Activated CD8-positive, alpha-beta memory T cell treated with anti-CD3 and anti-CD28 coated beads, Interleukin-2, amount 50 U/mL, for 24 hours (primary cell): ENCODE measurements at regions not wholly inside any gene's neighbourhood (a gene's known extent, or its start where the extent isn't known, plus 50 kb on each side); places are given as distances from the start of the nearest gene placed in this dataset.

ENCODE experiments used
- DNase-seq: peaks from one replicate; pipeline ENCODE4 v3.0.0-alpha.2; 2020; ENCODE audit errors: extremely low read depth

GRCh38 chr2:145029081-145029480 is 509.2 kb upstream of the ZEB2 start:
- no peak for DNase-seq

GRCh38 chr2:145028101-145028920 is 508.4 kb upstream of the ZEB2 start:
- no peak for DNase-seq

DNA sequence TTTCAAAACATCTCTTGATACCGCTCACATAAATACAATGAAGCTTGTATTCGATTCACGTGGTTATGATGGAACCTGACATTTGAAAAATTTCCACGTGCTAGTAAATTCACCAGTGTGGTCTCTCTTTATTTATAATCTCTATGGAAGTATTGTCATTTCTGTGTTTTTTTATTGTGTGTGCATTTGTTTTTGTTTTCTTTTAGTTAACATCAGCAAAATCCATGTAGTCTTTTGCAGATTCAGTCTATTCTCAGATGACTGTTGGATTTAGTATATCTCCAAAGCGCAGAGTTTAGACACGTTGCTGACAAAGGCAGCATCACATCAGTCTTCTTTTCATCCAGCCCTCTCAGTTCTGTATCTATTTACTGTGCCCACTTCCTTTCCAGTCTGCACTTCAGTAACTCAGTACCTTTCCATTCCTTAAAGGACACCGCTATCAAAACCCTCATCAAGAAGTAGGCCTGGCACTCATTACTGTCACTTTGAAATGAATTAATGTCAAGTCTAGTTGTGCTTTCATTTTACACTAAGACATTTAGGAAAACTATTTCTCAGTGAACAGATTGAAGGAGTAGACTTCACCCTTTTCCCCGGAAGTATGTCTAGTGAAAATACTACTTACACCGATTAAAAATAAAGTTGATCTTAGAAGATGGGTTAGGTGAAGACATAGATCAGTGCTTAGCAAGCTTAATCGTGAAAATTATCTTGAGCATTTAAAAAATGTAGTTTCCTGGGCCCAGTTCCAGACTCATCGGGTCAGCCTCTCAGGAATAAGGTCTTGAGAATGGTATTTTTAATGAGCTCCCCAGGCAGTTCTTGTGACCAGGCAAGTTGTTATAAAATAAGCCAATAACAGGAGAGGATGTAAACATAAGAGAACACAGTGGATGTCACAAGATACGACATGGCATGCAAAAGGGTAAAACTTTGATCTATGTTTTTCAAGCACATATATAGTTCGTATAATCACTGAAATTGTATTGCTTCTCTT is 506.8 kb upstream of the ZEB2 start:
- DNase-seq, result no peak

DNA sequence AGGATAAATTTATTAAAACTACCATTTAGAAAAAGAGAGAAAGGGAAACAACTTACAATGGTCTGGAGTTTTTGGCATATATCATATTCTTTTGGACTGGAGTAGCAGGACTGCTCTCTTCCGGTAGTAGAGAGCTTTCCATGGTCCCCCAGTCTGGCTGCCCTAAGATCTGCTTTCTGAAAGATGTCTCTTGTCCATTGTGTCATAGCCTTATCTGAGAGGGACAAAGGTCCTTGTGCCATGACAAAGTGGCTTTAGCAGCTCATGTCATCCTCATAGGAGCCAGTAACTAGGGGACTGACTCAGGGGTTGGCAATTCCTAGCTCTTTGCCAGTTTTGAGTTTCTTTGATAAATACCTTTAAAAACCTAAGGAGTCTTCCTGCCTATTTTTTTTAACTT is 505.5 kb upstream of the ZEB2 start:
- no peak for DNase-seq

- no peak for DNase-seq
Observed at GRCh38 chr2:145023334-145023934, 503.5 kb upstream of the ZEB2 start.

- no peak for DNase-seq
Observed at GRCh38 chr2:145022666-145023333, 502.9 kb upstream of the ZEB2 start.

DNA sequence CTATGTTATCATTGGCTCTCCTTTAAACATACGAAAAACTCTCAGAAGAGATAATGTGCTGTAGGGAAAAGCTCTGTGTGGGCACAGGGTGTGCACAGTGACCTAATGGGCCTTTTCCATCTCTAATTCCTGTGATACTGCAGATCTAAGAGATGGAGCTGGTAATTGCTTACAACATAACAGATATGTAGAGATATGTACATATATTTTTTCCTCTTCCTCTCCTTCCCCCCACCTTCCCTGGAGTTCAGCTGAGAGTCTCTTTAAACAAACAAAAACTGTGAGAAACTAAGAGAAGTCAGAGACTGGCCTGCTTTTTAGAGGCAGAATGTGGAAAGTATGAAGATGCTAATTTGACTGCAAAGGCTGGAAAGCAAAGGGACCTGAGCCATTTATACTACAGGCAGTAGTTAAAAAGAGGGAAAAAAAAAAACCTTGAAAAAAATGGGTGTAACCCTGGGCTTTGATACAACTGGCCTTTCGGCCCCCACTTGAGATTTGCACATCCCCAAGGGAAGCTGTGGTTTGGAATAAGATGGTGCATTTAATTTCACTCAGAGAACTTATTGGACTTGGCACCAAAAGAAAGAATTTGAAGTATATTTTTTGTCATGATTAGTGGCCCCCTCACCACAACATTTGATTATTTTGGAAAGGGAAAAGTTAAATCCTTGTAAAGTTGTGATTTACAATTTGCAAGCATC is 502.2 kb upstream of the ZEB2 start:
- DNase-seq, result no peak

GRCh38 chr2:145020694-145021093 is 500.8 kb upstream of the ZEB2 start:
- DNase-seq, result no peak

- no peak for DNase-seq
Observed at GRCh38 chr2:145020139-145020538, 500.2 kb upstream of the ZEB2 start.

DNA sequence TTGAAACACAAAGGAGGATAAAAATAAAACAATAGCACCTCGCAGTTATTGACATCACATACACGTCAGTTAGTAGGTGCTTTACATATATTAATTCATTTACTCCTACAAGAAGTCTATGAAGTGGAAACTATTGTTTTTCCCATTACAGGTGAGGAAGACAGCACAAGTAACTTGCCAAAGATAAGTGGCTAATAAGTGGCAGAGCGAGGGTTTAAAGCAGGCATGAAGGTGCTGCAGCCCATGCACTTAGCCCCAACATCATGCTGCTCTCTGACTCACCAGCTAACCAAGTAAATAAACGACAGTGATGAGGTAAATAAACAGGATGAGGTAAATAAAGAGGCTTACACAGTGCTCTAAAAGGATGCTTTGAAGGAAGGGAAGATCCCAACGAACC is 498.6 kb upstream of the ZEB2 start:
- no peak for DNase-seq

DNA sequence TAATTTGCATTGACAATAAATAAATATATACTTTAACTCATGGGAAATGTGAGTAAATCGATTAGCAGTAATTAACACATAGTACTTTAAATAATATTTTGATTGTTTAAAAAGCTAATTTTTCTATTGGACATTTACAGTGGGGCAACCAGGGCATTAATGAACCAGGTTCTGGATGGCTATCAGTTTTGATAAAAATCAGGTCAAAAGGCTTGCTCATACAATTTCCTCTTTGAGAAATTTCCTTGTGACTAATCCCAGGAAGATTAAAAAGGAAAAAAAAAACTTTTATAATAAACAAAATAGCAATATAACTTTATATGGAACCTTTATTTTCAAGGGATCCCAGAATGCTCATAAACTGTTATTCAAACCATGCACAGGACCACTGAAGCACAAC is 497.2 kb upstream of the ZEB2 start:
- no peak for DNase-seq

GRCh38 chr2:145016711-145017110 is 496.8 kb upstream of the ZEB2 start:
- no peak for DNase-seq

GRCh38 chr2:145015561-145015960 is 495.6 kb upstream of the ZEB2 start:
- no peak for DNase-seq

DNA sequence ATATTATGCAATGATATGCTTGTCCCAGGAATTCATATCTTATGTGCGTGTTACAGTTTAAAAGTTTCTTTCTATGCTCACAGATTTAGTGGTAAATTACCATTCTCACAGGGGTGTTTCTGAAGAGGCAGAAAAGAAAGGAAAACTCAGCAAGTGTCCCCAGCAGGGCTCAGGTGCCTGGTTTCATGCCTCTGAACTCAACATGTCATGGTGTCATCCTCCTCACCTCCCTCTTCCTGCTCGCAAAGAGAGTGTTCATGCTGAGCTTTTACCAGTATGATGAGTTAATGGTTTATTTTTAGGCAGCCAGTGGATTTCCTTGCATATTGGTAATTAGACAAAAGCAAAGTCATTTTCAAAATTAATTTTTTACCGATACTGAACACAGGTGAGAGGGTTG is 492.9 kb upstream of the ZEB2 start:
- DNase-seq, result no peak

DNA sequence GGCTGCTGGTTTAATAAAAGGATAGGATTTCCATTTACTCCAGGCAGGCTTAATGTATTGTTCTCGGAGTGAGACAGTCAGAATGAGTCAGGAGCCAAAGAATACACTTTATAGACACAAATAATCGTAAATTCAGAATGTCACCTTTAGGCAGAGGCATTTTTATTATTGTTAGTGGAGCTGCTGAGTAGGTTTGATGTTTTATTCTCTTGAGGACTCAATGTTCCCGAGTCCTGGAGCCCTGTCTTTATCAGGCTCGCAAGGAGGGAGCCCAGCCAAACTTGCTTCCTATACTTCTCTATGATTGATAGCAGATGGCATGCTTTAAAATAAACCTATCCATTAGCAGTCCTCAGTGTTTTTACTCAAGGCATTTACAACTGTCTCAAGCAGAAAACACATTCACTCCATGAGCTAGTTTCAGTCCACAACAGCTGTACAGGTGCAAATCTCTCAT is 492.3 kb upstream of the ZEB2 start:
- DNase-seq, result no peak

- DNase-seq, result no peak
Observed at GRCh38 chr2:145010635-145011034, 490.7 kb upstream of the ZEB2 start.

GRCh38 chr2:145007960-145008263 is 488.0 kb upstream of the ZEB2 start:
- no peak for DNase-seq

- DNase-seq, result no peak
Observed at GRCh38 chr2:145007093-145007959, 487.4 kb upstream of the ZEB2 start.

DNA sequence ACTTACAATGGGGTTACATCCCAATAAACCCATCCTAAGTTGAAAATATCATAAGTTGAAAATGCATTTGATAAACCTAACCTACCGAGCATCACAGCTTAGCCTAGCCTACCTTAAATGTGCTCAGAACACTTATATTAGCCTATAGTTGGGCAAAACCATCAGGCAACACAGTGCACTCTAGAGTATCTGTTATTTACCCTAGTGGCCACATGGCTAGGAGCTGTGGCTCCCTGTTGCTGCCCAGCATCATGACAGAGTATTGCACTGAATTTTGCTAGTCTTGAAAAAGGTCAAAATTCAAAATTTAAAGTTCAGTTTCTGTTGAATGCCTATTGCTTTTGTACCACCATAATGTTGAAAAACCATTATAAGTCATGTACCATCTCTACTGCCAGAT is 482.7 kb upstream of the ZEB2 start:
- no peak for DNase-seq

DNA sequence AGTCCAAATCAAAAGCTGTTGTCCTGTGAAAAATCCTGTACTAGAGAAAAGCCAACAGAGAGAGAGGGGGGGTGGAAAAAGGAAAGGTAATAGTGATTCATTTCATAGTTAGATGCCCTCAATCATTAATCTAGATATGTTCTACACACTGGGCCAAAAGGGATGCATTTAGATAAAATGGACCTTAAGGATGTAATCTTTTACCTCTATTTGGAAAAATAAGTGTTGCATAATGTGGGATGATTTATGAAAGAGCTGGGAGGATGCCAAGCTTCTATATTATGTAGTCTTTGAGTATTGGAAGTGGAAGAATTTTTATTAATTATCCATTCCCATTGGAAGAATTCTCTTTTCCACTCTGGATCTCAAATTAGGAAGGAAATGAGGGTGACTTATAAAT is 480.5 kb upstream of the ZEB2 start:
- no peak for DNase-seq
